H1 (cell line): ENCODE measurements at regions not wholly inside any gene's neighbourhood (a gene's known extent, or its start where the extent isn't known, plus 50 kb on each side); places are given as distances from the start of the nearest gene placed in this dataset.

Experiments
- CTCF ChIA-PET: fragments of 300-600 bp; sonication (Branson Sonifier 250); formaldehyde crosslinking; loops from one replicate; lab custom pipeline; 2021; ENCODE audit not compliant: partially characterized antibody; lab: Charles Lee
- POLR2A ChIA-PET: fragments of 300-600 bp; sonication (Branson Sonifier 250); formaldehyde crosslinking; loops from one replicate; lab custom pipeline; 2021; ENCODE audit warnings: inconsistent platforms; ENCODE audit not compliant: partially characterized antibody; lab: Charles Lee
- DNase-seq, 2 experiments: peaks; one replicate each; pipeline versions ENCODE4 v3.0.0 to v3.0.0-alpha.2; 2010 to 2022; ENCODE audit warnings: low spot score in 2 of 2, low read depth in 1 of 2, mixed read lengths in 1 of 2
- FAIRE-seq: peaks from 2 replicates; lab custom pipeline; 2011; peaks lifted over from hg19 to GRCh38; lab: Jason Lieb, UNC
- H2AFZ ChIP-seq: 2 replicates; pipeline ENCODE4 v1.8.1; 2012; ENCODE audit warnings: low read length, inconsistent platforms
- H2AK5ac ChIP-seq: 2 replicates; pipeline ENCODE4 v1.6.1; 2013; ENCODE audit warnings: low read depth, low read length
- H2BK120ac ChIP-seq: replicated peaks from 2 replicates; pipeline ENCODE3; 2013; ENCODE audit warnings: low read depth, low read length, inconsistent platforms
- H2BK12ac ChIP-seq: 2 replicates; pipeline ENCODE4 v1.6.1; 2013; ENCODE audit warnings: low read depth, low read length
- H2BK15ac ChIP-seq: 2 replicates; pipeline ENCODE4 v1.6.1; 2013; ENCODE audit warnings: low read length
- H2BK20ac ChIP-seq: 2 replicates; pipeline ENCODE4 v1.6.1; 2013; ENCODE audit warnings: low read length
- H2BK5ac ChIP-seq: 2 replicates; pipeline ENCODE4 v1.6.1; 2013; ENCODE audit warnings: low read depth, low read length
- H3K14ac ChIP-seq: 2 replicates; pipeline ENCODE4 v1.6.1; 2013; ENCODE audit warnings: inconsistent platforms; ENCODE audit not compliant: insufficient read length
- H3K18ac ChIP-seq: 2 replicates; pipeline ENCODE4 v1.6.1; 2013; ENCODE audit warnings: low read length; ENCODE audit errors: extremely low read depth
- H3K23ac ChIP-seq: 2 replicates; pipeline ENCODE4 v1.6.1; 2013; ENCODE audit warnings: inconsistent platforms; ENCODE audit not compliant: insufficient read length
- H3K23me2 ChIP-seq: 2 replicates; pipeline ENCODE4 v1.6.1; 2013; ENCODE audit warnings: low read depth, low read length
- H3K27ac ChIP-seq: 2 replicates; pipeline ENCODE4 v1.6.1; 2011; ENCODE audit warnings: low read depth, low read length, inconsistent platforms
- H3K27me3 ChIP-seq, 4 experiments: replicated peaks in 1 of 4; 1 replicate in 1 of 4; 2 replicates in 3 of 4; pipeline versions ENCODE4 v1.6.1 to v1.8.1; 2011 to 2013; ENCODE audit warnings: low read length in 3 of 4, mild to moderate bottlenecking in 3 of 4, inconsistent platforms in 2 of 4, mixed read lengths in 2 of 4, moderate library complexity in 1 of 4; ENCODE audit not compliant: control insufficient read depth in 3 of 4, insufficient read depth in 3 of 4; ENCODE audit errors: extremely low read depth in 1 of 4
- H3K36me3 ChIP-seq, 4 experiments: 2 replicates each; pipeline versions ENCODE4 v1.6.1 to v1.8.1; 2011 to 2013; ENCODE audit warnings: mild to moderate bottlenecking in 4 of 4, low read length in 3 of 4, moderate library complexity in 2 of 4, control low read depth in 1 of 4, inconsistent platforms in 1 of 4; ENCODE audit not compliant: insufficient read depth in 4 of 4, control insufficient read depth in 2 of 4
- H3K4ac ChIP-seq: replicated peaks from 2 replicates; pipeline ENCODE3; 2013; ENCODE audit warnings: low read length, low read depth, mixed read lengths, inconsistent platforms; ENCODE audit not compliant: insufficient read length
- H3K4me1 ChIP-seq, 4 experiments: replicated peaks in 1 of 4; 1 replicate in 1 of 4; 2 replicates in 3 of 4; pipeline versions ENCODE4 v1.6.1 to v1.8.1; 2011 to 2013; ENCODE audit warnings: low read length in 3 of 4, inconsistent platforms in 2 of 4, mixed read lengths in 1 of 4; ENCODE audit not compliant: insufficient read depth in 4 of 4, control insufficient read depth in 3 of 4
- H3K4me2 ChIP-seq, 2 experiments: 2 replicates each; pipeline versions ENCODE4 v1.6.1 to v1.8.1; 2011 to 2013; ENCODE audit warnings: low read depth in 2 of 2, low read length in 2 of 2, control low read depth in 1 of 2, inconsistent platforms in 1 of 2, mild to moderate bottlenecking in 1 of 2; ENCODE audit not compliant: insufficient read depth in 1 of 2
- H3K4me3 ChIP-seq, 4 experiments: fragments of 200-600, 300-600 bp in 1 of 4; sonication (generic), shearing (Covaris generic), sonication (Bioruptor Twin) in 1 of 4; 2 replicates each; pipeline versions ENCODE4 v1.5.1 to v1.8.1; 2011 to 2016; ENCODE audit warnings: low read length in 4 of 4, low read depth in 3 of 4, control low read depth in 2 of 4, inconsistent platforms in 2 of 4, mild to moderate bottlenecking in 2 of 4, mixed read lengths in 1 of 4, moderate library complexity in 1 of 4; ENCODE audit not compliant: insufficient read depth in 2 of 4; ENCODE audit errors: extremely low read depth in 1 of 4
- H3K56ac ChIP-seq: replicated peaks from 2 replicates; pipeline ENCODE3; 2013; ENCODE audit warnings: low read depth, mild to moderate bottlenecking, mixed read lengths, low read length, inconsistent platforms; ENCODE audit not compliant: insufficient read length
- H3K79me1 ChIP-seq: 2 replicates; pipeline ENCODE4 v1.6.1; 2013; ENCODE audit warnings: low read depth, low read length, control low read depth
- H3K79me2 ChIP-seq, 2 experiments: 2 replicates each; pipeline versions ENCODE4 v1.6.1 to v1.8.1; 2012 to 2013; ENCODE audit warnings: low read length in 2 of 2, mild to moderate bottlenecking in 2 of 2, inconsistent platforms in 1 of 2; ENCODE audit not compliant: insufficient read depth in 2 of 2, control insufficient read depth in 1 of 2
- H3K9ac ChIP-seq, 4 experiments: replicated peaks in 1 of 4; 1 replicate in 1 of 4; 2 replicates in 3 of 4; pipeline versions ENCODE4 v1.6.1 to v1.8.1; 2011 to 2013; ENCODE audit warnings: low read depth in 3 of 4, low read length in 3 of 4, control low read depth in 2 of 4, mild to moderate bottlenecking in 2 of 4, moderate library complexity in 2 of 4, inconsistent platforms in 1 of 4; ENCODE audit errors: extremely low read depth in 1 of 4
- H3K9me3 ChIP-seq, 2 experiments: 2 replicates each; pipeline versions ENCODE4 v1.6.1 to v1.8.1; 2012 to 2013; ENCODE audit warnings: mild to moderate bottlenecking in 2 of 2, moderate library complexity in 2 of 2, control low read depth in 1 of 2, inconsistent platforms in 1 of 2, low read depth in 1 of 2, low read length in 1 of 2, mixed read lengths in 1 of 2; ENCODE audit not compliant: insufficient read depth in 2 of 2
- H4K20me1 ChIP-seq, 2 experiments: replicated peaks in 1 of 2; 2 replicates each; pipeline versions ENCODE3 to v1.8.1; 2011 to 2013; ENCODE audit warnings: inconsistent platforms in 2 of 2, low read length in 2 of 2, mild to moderate bottlenecking in 1 of 2; ENCODE audit not compliant: insufficient read depth in 2 of 2, control insufficient read depth in 1 of 2
- H4K5ac ChIP-seq: 2 replicates; pipeline ENCODE4 v1.6.1; 2013; ENCODE audit warnings: low read length, low read depth, mixed read lengths, inconsistent platforms; ENCODE audit not compliant: insufficient read length
- H4K8ac ChIP-seq: 2 replicates; pipeline ENCODE4 v1.8.0; 2013; ENCODE audit warnings: mild to moderate bottlenecking, moderate library complexity, low read length, inconsistent platforms; ENCODE audit not compliant: insufficient read depth; ENCODE audit errors: extremely low read depth
- H4K91ac ChIP-seq: replicated peaks from 2 replicates; pipeline ENCODE3; 2013; ENCODE audit warnings: low read length, mixed read lengths, inconsistent platforms; ENCODE audit not compliant: insufficient read length
- BCL11A ChIP-seq, 2 experiments: IDR thresholded peaks; one replicate each; pipeline ENCODE4 v1.6.1; 2011; ENCODE audit warnings: low read depth in 2 of 2, low read length in 2 of 2, mild to moderate bottlenecking in 2 of 2
- BRCA1 ChIP-seq: IDR thresholded peaks from 2 replicates; pipeline ENCODE4 v1.6.1; 2012; ENCODE audit warnings: low read depth, low read length, improper control_type of control experiment
- CTBP2 ChIP-seq: IDR thresholded peaks from 2 replicates; pipeline ENCODE4 v1.7.0; 2011; ENCODE audit warnings: borderline replicate concordance, mild to moderate bottlenecking, moderate library complexity, mixed read lengths, low read length; ENCODE audit not compliant: insufficient read depth, insufficient read length
- GTF2F1 ChIP-seq: IDR thresholded peaks from 2 replicates; pipeline ENCODE4 v1.6.1; 2012; ENCODE audit warnings: low read depth, low read length, improper control_type of control experiment, borderline replicate concordance
- KDM5A ChIP-seq: fragments of 200-600 bp; IDR thresholded peaks from 2 replicates; pipeline ENCODE4 v1.7.1; 2012; ENCODE audit warnings: mild to moderate bottlenecking, low read length, inconsistent platforms, mixed read lengths
- POLR2A ChIP-seq, 2 experiments: IDR thresholded peaks; 1 replicate in 1 of 2; 2 replicates in 1 of 2; pipeline ENCODE4 v1.6.1; 2011; ENCODE audit warnings: low read depth in 2 of 2, low read length in 2 of 2, mild to moderate bottlenecking in 2 of 2; ENCODE audit errors: control extremely low read depth in 1 of 2
- POLR2AphosphoS5 ChIP-seq: IDR thresholded peaks from 2 replicates; pipeline ENCODE4 v1.6.1; 2011; ENCODE audit warnings: low read depth, low read length
- SAP30 ChIP-seq: fragments of 300-600 bp; sonication (generic); IDR thresholded peaks from 2 replicates; pipeline ENCODE4 v1.7.1; 2012; ENCODE audit warnings: low read length, moderate library complexity, mild to moderate bottlenecking, inconsistent platforms; ENCODE audit not compliant: insufficient read depth, insufficient replicate concordance
- SIRT6 ChIP-seq: IDR thresholded peaks from one replicate; pipeline ENCODE4 v1.7.1; 2012; ENCODE audit warnings: low read length, inconsistent platforms
- SP1 ChIP-seq: IDR thresholded peaks from 2 replicates; pipeline ENCODE4 v1.6.1; 2011; ENCODE audit warnings: low read depth, low read length
- SP2 ChIP-seq: IDR thresholded peaks from 2 replicates; pipeline ENCODE4 v1.6.1; 2012; ENCODE audit warnings: mild to moderate bottlenecking, low read length, inconsistent platforms
- SUZ12 ChIP-seq: fragments of 200-600 bp; sonication (generic); IDR thresholded peaks from 2 replicates; pipeline ENCODE4 v1.6.1; 2012; ENCODE audit warnings: mild to moderate bottlenecking, inconsistent platforms, low read length, moderate library complexity, mixed read lengths
- TAF7 ChIP-seq: optimal IDR thresholded peaks from 2 replicates; pipeline ENCODE3; 2011; ENCODE audit warnings: low read depth, mild to moderate bottlenecking, inconsistent platforms, low read length, moderate library complexity, borderline replicate concordance
- TCF12 ChIP-seq: IDR thresholded peaks from 2 replicates; pipeline ENCODE4 v1.6.1; 2011; ENCODE audit warnings: low read depth, mild to moderate bottlenecking, low read length
- WGBS, 2 experiments: shearing (Covaris generic) in 1 of 2; methylation state at CpG; one replicate each; pipeline versions ENCODE4 v1.1.6 to v1.1.7; 2013 to 2015; ENCODE audit warnings: low lambda C conversion rate in 2 of 2, mixed read lengths in 2 of 2, inconsistent platforms in 1 of 2, low coverage in 1 of 2, missing lambda C conversion rate in 1 of 2; ENCODE audit not compliant: insufficient replicate concordance in 2 of 2, insufficient coverage in 1 of 2, insufficient read length in 1 of 2; ENCODE audit errors: extremely low coverage in 1 of 2, missing lambda C conversion rate in 1 of 2; 5-methylcytosine and 5-hydroxymethylcytosine counted together
- TF ChIP-seq, protein P1 (sequence below): IDR thresholded peaks from 2 replicates; pipeline ENCODE4 v1.6.1; 2012; ENCODE audit warnings: inconsistent platforms
- TF ChIP-seq, protein P2 (sequence below): IDR thresholded peaks from 2 replicates; pipeline ENCODE4 v1.6.1; 2011; ENCODE audit warnings: low read depth, mild to moderate bottlenecking, low read length; ENCODE audit not compliant: insufficient read depth

- Histone ChIP-seq H4K20me1 (no peaks in the 10 kb centered on the region), H3K9me3 (no peaks in the 10 kb centered on the region), H2BK5ac (no peak overlapping the region), H3K23ac (no peak overlapping the region), H2BK20ac (no peak overlapping the region), H3K18ac (no peak overlapping the region), H3K79me1 (no peaks in the 10 kb centered on the region), H3K14ac (no peak overlapping the region), H3K27me3 (no peaks in the 10 kb centered on the region), H2AK5ac (no peak overlapping the region), H3K79me2 (no peaks in the 10 kb centered on the region), H2BK120ac (no peak overlapping the region), H3K4me2 (no peak overlapping the region), H3K36me3 (no peaks in the 10 kb centered on the region), H3K4me1 (no peaks in the 10 kb centered on the region), H4K5ac (no peak overlapping the region), H3K56ac (no peak overlapping the region), H3K4me3 (no peak overlapping the region), H4K8ac (no peak overlapping the region), H3K4ac (no peak overlapping the region), H4K91ac (no peak overlapping the region), H3K23me2 (no peaks in the 10 kb centered on the region), H2BK12ac (no peak overlapping the region), H3K27ac (no peak overlapping the region), H2AFZ (no peak overlapping the region), H3K9ac (no peak overlapping the region), H2BK15ac (no peak overlapping the region)
- POLR2A ChIA-PET: no interaction called here
- no peak for FAIRE-seq
- 100% methylated on average over 1 of the region's 1 CpG; no CpG with 5 or more reads in 1 of the 2 experiments for WGBS, 2 experiments
- CTCF ChIA-PET: no interaction called here
- DNase-seq: no peak
- TF ChIP-seq, protein P1, sequence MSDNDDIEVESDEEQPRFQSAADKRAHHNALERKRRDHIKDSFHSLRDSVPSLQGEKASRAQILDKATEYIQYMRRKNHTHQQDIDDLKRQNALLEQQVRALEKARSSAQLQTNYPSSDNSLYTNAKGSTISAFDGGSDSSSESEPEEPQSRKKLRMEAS: no peak
- no peak for TF ChIP-seq POLR2AphosphoS5
- no peak for TF ChIP-seq BRCA1
- TF ChIP-seq BCL11A (IDR thresholded peaks at IDR 0.05; ENCODE audit: low read depth in 2 of 2, low read length in 2 of 2): no peak
- TF ChIP-seq TAF7: no peak
- TF ChIP-seq KDM5A: no peak
- TF ChIP-seq SP2: no peak
- no peak for TF ChIP-seq SAP30
- no peak for TF ChIP-seq SIRT6
- no peak for TF ChIP-seq POLR2A (IDR thresholded peaks at IDR 0.05; ENCODE audit: control extremely low read depth in 1 of 2, low read depth in 2 of 2, low read length in 2 of 2)
- no peak for TF ChIP-seq GTF2F1
- TF ChIP-seq, protein P2, sequence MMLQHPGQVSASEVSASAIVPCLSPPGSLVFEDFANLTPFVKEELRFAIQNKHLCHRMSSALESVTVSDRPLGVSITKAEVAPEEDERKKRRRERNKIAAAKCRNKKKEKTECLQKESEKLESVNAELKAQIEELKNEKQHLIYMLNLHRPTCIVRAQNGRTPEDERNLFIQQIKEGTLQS: no peak
- TF ChIP-seq CTBP2: no peak
- TF ChIP-seq SUZ12: no peak
- no peak for TF ChIP-seq TCF12
- TF ChIP-seq SP1: no peak
Observed at GRCh38 chr14:40697231-40697630, 909.4 kb upstream of the LRFN5 start.
